ENCODE measurements at regions not wholly inside any gene's neighbourhood (a gene's known extent, or its start where the extent isn't known, plus 50 kb on each side); places are given as distances from the start of the nearest gene placed in this dataset.

- Histone ChIP-seq H2BK5ac (ENCODE audit: low read depth, low read length) (no peak overlapping the region), H2AK5ac (ENCODE audit: low read depth, low read length) (no peak overlapping the region), H3K23ac (ENCODE audit: insufficient read length) (no peak overlapping the region), H4K20me1 (replicated peaks in 1 of 2; ENCODE audit: control insufficient read depth in 1 of 2, insufficient read depth in 2 of 2, low read length in 2 of 2) (no peaks in the 10 kb centered on the region), H4K91ac (replicated peaks; ENCODE audit: insufficient read length, low read length) (no peak overlapping the region), H3K4me1 (replicated peaks in 1 of 4; ENCODE audit: control insufficient read depth in 3 of 4, insufficient read depth in 4 of 4, low read length in 3 of 4) (no peaks in the 10 kb centered on the region), H2AFZ (ENCODE audit: low read length) (no peak overlapping the region; the same call in 1 of the 2 replicates), H3K14ac (ENCODE audit: insufficient read length) (no peak overlapping the region), H3K27ac (ENCODE audit: low read depth, low read length) (no peak overlapping the region), H3K9me3 (ENCODE audit: insufficient read depth in 2 of 2, low read depth in 1 of 2, low read length in 1 of 2) (no peaks in the 10 kb centered on the region), H3K9ac (replicated peaks in 1 of 4; ENCODE audit: extremely low read depth in 1 of 4, low read depth in 3 of 4, low read length in 3 of 4) (no peak overlapping the region), H2BK20ac (ENCODE audit: low read length) (no peak overlapping the region), H2BK12ac (ENCODE audit: low read depth, low read length) (no peak overlapping the region), H3K18ac (ENCODE audit: extremely low read depth, low read length) (no peak overlapping the region), H3K79me1 (ENCODE audit: low read depth, low read length) (no peaks in the 10 kb centered on the region), H3K23me2 (ENCODE audit: low read depth, low read length) (no peaks in the 10 kb centered on the region), H2BK120ac (replicated peaks; ENCODE audit: low read depth, low read length) (no peak overlapping the region), H3K4me2 (ENCODE audit: insufficient read depth in 1 of 2, low read depth in 2 of 2, low read length in 2 of 2) (no peak overlapping the region), H4K5ac (ENCODE audit: insufficient read length, low read depth, low read length) (no peak overlapping the region), H3K36me3 (ENCODE audit: control insufficient read depth in 2 of 4, insufficient read depth in 4 of 4, low read length in 3 of 4) (no peaks in the 10 kb centered on the region), H3K4me3 (ENCODE audit: extremely low read depth in 1 of 4, insufficient read depth in 2 of 4, low read depth in 3 of 4, low read length in 4 of 4) (no peak overlapping the region), H3K79me2 (ENCODE audit: control insufficient read depth in 1 of 2, insufficient read depth in 2 of 2, low read length in 2 of 2) (no peaks in the 10 kb centered on the region), H4K8ac (ENCODE audit: extremely low read depth, insufficient read depth, low read length) (no peak overlapping the region), H3K27me3 (replicated peaks in 1 of 4; ENCODE audit: control insufficient read depth in 3 of 4, extremely low read depth in 1 of 4, insufficient read depth in 3 of 4, low read length in 3 of 4) (no peaks in the 10 kb centered on the region), H3K4ac (replicated peaks; ENCODE audit: insufficient read length, low read depth, low read length) (no peak overlapping the region), H2BK15ac (ENCODE audit: low read length) (no peak overlapping the region), H3K56ac (replicated peaks; ENCODE audit: insufficient read length, low read depth, low read length) (no peak overlapping the region)
- ChIA-PET CTCF (ENCODE audit: partially characterized antibody) (interaction anchor here (0.9 to 1.5 kb wide), 2 partner anchors 13 to 259 kb away, joined by 3 to 6 read pairs; no protein-coding TSS in a partner anchor), POLR2A (ENCODE audit: partially characterized antibody) (no interaction called here)
- TF ChIP-seq POLR2A (IDR thresholded peaks at IDR 0.05; ENCODE audit: control extremely low read depth in 1 of 2, low read depth in 2 of 2, low read length in 2 of 2) (no peak), RNF2 (IDR thresholded peaks at IDR 0.05; ENCODE audit: borderline replicate concordance, low read depth, low read length, missing control alignments, poor library complexity, severe bottlenecking) (no peak), MAFK (IDR thresholded peaks at IDR 0.05; ENCODE audit: low read depth, low read length) (no peak), TCF12 (IDR thresholded peaks at IDR 0.05; ENCODE audit: low read depth, low read length) (no peak), CEBPB (IDR thresholded peaks at IDR 0.05; ENCODE audit: low read depth, low read length) (no peak), EGR1 (IDR thresholded peaks at IDR 0.05; ENCODE audit: borderline replicate concordance, low read depth, low read length) (no peak), TAF1 (IDR thresholded peaks at IDR 0.05; ENCODE audit: low read depth, low read length) (no peak), CHD1 (IDR thresholded peaks at IDR 0.05; ENCODE audit: low read depth, low read length) (no peak), SAP30 (IDR thresholded peaks at IDR 0.05; ENCODE audit: insufficient read depth, insufficient replicate concordance, low read length) (no peak), SP2 (IDR thresholded peaks at IDR 0.05; ENCODE audit: low read length) (no peak), NRF1 (IDR thresholded peaks at IDR 0.05; ENCODE audit: low read depth, low read length) (no peak), EZH2 (IDR thresholded peaks at IDR 0.05; ENCODE audit: low read depth, low read length, severe bottlenecking) (no peak), HDAC6 (IDR thresholded peaks at IDR 0.05; ENCODE audit: low read depth, low read length) (no peak)
- 76% methylated on average over 3 of the region's 3 CpGs; no CpG with 5 or more reads in 1 of the 2 experiments for WGBS, 2 experiments (ENCODE audit: extremely low coverage in 1 of 2, insufficient coverage in 1 of 2, insufficient read length in 1 of 2, insufficient replicate concordance in 2 of 2, low coverage in 1 of 2, low lambda C conversion rate in 2 of 2, missing lambda C conversion rate in 1 of 2)
- FAIRE-seq = no peak
- DNase-seq (ENCODE audit: low read depth in 1 of 2, low spot score in 2 of 2) = no peak
Measured at GRCh38 chr5:38757451-38758245, 88.2 kb upstream of the OSMR start.

Measured in H1 (cell line).